ENCODE measurements at regions not wholly inside any gene's neighbourhood (a gene's known extent, or its start where the extent isn't known, plus 50 kb on each side); places are given as distances from the start of the nearest gene placed in this dataset.

DNA sequence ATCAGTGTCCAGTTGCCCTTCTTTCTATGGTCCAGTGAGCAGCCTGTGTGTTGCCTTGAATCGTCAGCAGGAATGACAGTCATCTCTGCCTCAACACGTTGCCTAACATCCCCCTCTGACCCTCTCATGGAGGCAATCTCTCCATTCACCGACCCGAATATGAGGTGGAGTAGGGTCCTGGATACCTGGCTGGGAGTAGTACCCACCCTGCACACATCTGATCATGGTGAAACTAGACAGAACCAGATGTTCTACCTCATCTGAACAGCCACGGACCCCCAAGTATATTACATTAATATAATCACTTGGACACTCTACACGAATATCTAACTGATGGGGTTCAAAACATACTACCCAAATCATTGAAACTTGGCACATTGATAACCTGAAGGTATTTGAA, 77.0 kb upstream of the COL21A1 start:
- H2BK5ac ChIP-seq (ENCODE audit: low read depth, low read length, poor library complexity, severe bottlenecking), result no peak overlapping the region
- no peak overlapping the region; the same call in 1 of the 2 replicates for H3K4ac ChIP-seq (ENCODE audit: low read depth, low read length)
- H4K8ac ChIP-seq (ENCODE audit: low read depth in 2 of 2, low read length in 2 of 2), result no peak overlapping the region
- no CpG with 5 or more reads among the region's 6 CpGs for WGBS, 2 experiments (ENCODE audit: extremely low coverage in 2 of 2, insufficient read length in 1 of 2)
- no peaks in the 10 kb centered on the region for H3K79me1 ChIP-seq (ENCODE audit: low read depth in 1 of 2, low read length in 2 of 2)
- no peaks in the 10 kb centered on the region for H3K27me3 ChIP-seq (ENCODE audit: control insufficient read depth, insufficient read depth, low read length)
- ChIA-PET POLR2A (ENCODE audit: unreplicated experiment) (no interaction called here), CTCF (no interaction called here)
- no peak overlapping the region for H3K23ac ChIP-seq (ENCODE audit: low read depth, low read length)
- H3K27ac ChIP-seq (ENCODE audit: insufficient read depth, low read length), result no peak overlapping the region
- H3K4me1 ChIP-seq (ENCODE audit: control insufficient read depth, insufficient read depth, low read length), result peaks cover 10% of the 10 kb centered on the region
- no TSS peak for BruUV-seq (replicated peaks)
- no peak overlapping the region for H3K18ac ChIP-seq (ENCODE audit: low read depth, low read length)
- no peak overlapping the region for H2BK20ac ChIP-seq (ENCODE audit: low read depth, low read length)
- H4K5ac ChIP-seq (ENCODE audit: low read depth, low read length), result peak overlapping the region; percentile 32; the same call in 1 of the 2 replicates
- H3K4me2 ChIP-seq (ENCODE audit: low read depth, low read length), result no peak overlapping the region
- H3K4me3 ChIP-seq (ENCODE audit: insufficient read depth, low read depth, low read length), result no peak overlapping the region
- H2BK120ac ChIP-seq (ENCODE audit: low read depth, low read length), result no peak overlapping the region
- H4K20me1 ChIP-seq (ENCODE audit: insufficient read depth, low read length), result no peaks in the 10 kb centered on the region
- peak overlapping the region; percentile 65; the same call in 1 of the 2 replicates for H2AK5ac ChIP-seq (ENCODE audit: low read depth, low read length)
- no peak overlapping the region for H3K56ac ChIP-seq (ENCODE audit: extremely low read depth, insufficient read depth, low read length)
- no peak overlapping the region for H2BK15ac ChIP-seq (ENCODE audit: low read depth, low read length)
- no peak overlapping the region for H2AK9ac ChIP-seq (replicated peaks; ENCODE audit: low read depth, low read length, poor library complexity)
- no peak for DNase-seq
- in situ Hi-C loops (cut with MboI; ENCODE audit: low sequenced_read_pairs) (no loop called here), intact Hi-C loops (cut with micrococcal nuclease) (no loop called here), dilution Hi-C loops (cut with HindIII; ENCODE audit: low sequenced_read_pairs, unreplicated experiment) (no loop called here)
- no peak overlapping the region for H4K91ac ChIP-seq (ENCODE audit: insufficient read depth, low read depth, low read length)
- no peak overlapping the region for H3K9ac ChIP-seq (ENCODE audit: low read depth, low read length)
- ATAC-seq (ENCODE audit: low read depth), result no peak
- peaks cover 4% of the 10 kb centered on the region; the same call in 1 of the 2 replicates for H3K9me1 ChIP-seq (ENCODE audit: insufficient read depth, low read length)
- H3K14ac ChIP-seq (replicated peaks; ENCODE audit: low read depth, low read length), result no peak overlapping the region; the same call in 1 of the 2 replicates
- no peak overlapping the region for H2AFZ ChIP-seq (replicated peaks; ENCODE audit: low read length, poor library complexity)
- H3K9me3 ChIP-seq (ENCODE audit: control insufficient read depth, insufficient read depth, low read length), result no peaks in the 10 kb centered on the region
- no peak for TF ChIP-seq MAZ (IDR thresholded peaks at IDR 0.05; ENCODE audit: borderline replicate concordance, low read depth, low read length)
- no peak for TF ChIP-seq FOS (IDR thresholded peaks at IDR 0.05; ENCODE audit: low read depth, low read length)
- TF ChIP-seq CTCF (conservative IDR thresholded peaks at IDR 0.05; ENCODE audit: low read depth, low read length), result no peak
- TF ChIP-seq RAD21 (IDR thresholded peaks at IDR 0.05; ENCODE audit: low read length), result no peak
- no peaks in the 10 kb centered on the region for H3K36me3 ChIP-seq (ENCODE audit: control insufficient read depth, insufficient read depth, low read length)

Data from IMR-90 (cell line).